ENCODE measurements at regions not wholly inside any gene's neighbourhood (a gene's known extent, or its start where the extent isn't known, plus 50 kb on each side); places are given as distances from the start of the nearest gene placed in this dataset.
"Not testable (repeated sequence)": the region's sequence is repeated elsewhere in the genome, so short reads cannot be mapped to it uniquely, and the experiment has no call there.

GRCh38 chr20:47843886-47844567 is 58.7 kb upstream of the SULF2 start:
- DNase-seq (ENCODE audit: low spot score), result no peak

DNA sequence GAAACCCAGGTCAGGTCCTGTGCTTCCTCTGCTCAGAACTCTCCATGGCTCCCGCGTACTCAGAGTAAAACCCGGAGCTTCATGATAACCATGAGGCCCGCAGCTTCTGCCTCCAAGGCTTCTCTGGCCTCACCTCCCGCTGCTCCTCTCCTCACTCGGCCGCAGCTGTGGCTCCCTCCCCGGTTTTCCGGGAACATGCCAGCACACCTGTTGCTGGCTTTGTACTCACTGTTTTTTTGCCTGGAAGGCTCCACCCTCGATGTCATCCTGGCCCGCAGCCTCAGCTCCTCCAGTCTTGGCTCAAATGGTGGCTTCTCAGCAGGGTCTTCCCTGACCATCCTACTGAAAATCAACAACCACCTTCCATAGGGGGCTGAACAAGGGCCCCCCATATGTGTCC is 57.7 kb upstream of the SULF2 start:
- not testable (repeated sequence) for DNase-seq (ENCODE audit: low spot score)

DNA sequence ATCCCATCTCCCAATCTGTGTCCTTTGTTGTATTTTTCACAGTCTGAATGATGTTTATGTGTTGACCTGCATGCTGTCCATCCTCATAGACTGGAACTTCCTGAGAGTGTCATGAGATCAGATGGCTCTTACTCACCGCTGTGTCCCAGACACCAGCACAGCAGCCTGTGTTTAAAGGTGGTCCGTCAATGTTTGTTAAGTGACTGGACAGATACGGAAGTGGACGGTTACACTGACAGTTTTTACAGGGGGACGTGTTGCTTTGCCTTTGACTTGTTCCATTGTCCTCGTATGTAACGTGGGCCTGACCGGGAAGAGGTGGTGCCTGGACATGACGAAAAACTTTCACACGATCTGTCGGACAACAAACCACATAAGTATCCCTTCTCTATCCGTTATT is 56.7 kb upstream of the SULF2 start:
- not testable (repeated sequence) for DNase-seq (ENCODE audit: low spot score)

DNA sequence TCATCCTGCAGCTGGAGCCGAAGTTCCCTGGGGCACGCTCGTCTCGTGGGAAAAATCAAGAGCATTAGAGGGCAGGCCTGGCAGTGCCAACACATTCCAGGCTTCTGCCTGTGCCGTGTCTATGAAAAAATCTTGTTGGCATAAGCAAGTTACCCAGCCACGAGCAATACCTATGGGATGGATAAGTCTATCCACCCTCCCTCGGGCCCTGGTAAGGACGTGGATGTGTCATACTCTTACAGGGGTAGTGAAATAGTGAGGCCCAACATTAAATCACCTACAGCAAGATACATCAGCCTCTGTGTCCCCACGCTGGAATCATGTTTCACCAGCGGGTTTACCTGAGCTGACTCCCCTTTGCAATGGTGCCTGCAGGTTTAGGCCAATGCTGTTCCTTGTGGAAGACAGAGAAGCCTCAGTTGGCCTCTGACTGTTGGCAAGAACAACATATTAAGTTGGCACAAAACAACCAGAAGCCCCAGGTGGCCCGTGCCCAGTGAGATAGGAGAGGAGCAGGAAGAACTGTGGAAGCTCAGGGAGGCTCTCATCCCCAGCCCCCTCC is 51.1 kb upstream of the SULF2 start:
- DNase-seq (ENCODE audit: low spot score), result not testable (repeated sequence)
